H1 (cell line): ENCODE measurements at regions not wholly inside any gene's neighbourhood (a gene's known extent, or its start where the extent isn't known, plus 50 kb on each side); places are given as distances from the start of the nearest gene placed in this dataset.

Experiments
- TF ChIP-seq, protein P1 (sequence below): fragments of 300-600 bp; sonication (generic); IDR thresholded peaks from 2 replicates; pipeline ENCODE4 v1.7.1; 2012; ENCODE audit warnings: low read length, moderate library complexity, mild to moderate bottlenecking, inconsistent platforms; ENCODE audit not compliant: insufficient replicate concordance

DNA sequence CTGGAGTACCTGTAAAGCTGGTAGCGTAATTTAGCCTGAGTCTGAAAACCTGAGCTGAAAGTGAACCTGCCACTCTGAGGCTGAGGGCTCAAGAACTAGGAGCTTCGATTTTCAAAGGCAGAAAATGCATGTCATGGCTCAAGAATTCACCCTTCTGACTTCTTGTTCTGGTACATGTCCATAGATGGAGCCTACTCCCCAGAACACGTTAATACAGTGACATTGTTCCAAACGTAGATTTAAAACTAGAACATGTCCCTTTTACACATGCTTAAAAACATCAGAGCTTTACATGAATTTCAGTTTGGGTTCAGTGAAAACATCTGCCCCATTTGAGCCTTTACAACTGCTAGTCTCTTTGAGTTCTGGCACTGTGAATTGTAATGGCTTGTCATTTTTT lies 115.5 kb upstream of the WDR1 start (continued):
- TF ChIP-seq, protein P1, sequence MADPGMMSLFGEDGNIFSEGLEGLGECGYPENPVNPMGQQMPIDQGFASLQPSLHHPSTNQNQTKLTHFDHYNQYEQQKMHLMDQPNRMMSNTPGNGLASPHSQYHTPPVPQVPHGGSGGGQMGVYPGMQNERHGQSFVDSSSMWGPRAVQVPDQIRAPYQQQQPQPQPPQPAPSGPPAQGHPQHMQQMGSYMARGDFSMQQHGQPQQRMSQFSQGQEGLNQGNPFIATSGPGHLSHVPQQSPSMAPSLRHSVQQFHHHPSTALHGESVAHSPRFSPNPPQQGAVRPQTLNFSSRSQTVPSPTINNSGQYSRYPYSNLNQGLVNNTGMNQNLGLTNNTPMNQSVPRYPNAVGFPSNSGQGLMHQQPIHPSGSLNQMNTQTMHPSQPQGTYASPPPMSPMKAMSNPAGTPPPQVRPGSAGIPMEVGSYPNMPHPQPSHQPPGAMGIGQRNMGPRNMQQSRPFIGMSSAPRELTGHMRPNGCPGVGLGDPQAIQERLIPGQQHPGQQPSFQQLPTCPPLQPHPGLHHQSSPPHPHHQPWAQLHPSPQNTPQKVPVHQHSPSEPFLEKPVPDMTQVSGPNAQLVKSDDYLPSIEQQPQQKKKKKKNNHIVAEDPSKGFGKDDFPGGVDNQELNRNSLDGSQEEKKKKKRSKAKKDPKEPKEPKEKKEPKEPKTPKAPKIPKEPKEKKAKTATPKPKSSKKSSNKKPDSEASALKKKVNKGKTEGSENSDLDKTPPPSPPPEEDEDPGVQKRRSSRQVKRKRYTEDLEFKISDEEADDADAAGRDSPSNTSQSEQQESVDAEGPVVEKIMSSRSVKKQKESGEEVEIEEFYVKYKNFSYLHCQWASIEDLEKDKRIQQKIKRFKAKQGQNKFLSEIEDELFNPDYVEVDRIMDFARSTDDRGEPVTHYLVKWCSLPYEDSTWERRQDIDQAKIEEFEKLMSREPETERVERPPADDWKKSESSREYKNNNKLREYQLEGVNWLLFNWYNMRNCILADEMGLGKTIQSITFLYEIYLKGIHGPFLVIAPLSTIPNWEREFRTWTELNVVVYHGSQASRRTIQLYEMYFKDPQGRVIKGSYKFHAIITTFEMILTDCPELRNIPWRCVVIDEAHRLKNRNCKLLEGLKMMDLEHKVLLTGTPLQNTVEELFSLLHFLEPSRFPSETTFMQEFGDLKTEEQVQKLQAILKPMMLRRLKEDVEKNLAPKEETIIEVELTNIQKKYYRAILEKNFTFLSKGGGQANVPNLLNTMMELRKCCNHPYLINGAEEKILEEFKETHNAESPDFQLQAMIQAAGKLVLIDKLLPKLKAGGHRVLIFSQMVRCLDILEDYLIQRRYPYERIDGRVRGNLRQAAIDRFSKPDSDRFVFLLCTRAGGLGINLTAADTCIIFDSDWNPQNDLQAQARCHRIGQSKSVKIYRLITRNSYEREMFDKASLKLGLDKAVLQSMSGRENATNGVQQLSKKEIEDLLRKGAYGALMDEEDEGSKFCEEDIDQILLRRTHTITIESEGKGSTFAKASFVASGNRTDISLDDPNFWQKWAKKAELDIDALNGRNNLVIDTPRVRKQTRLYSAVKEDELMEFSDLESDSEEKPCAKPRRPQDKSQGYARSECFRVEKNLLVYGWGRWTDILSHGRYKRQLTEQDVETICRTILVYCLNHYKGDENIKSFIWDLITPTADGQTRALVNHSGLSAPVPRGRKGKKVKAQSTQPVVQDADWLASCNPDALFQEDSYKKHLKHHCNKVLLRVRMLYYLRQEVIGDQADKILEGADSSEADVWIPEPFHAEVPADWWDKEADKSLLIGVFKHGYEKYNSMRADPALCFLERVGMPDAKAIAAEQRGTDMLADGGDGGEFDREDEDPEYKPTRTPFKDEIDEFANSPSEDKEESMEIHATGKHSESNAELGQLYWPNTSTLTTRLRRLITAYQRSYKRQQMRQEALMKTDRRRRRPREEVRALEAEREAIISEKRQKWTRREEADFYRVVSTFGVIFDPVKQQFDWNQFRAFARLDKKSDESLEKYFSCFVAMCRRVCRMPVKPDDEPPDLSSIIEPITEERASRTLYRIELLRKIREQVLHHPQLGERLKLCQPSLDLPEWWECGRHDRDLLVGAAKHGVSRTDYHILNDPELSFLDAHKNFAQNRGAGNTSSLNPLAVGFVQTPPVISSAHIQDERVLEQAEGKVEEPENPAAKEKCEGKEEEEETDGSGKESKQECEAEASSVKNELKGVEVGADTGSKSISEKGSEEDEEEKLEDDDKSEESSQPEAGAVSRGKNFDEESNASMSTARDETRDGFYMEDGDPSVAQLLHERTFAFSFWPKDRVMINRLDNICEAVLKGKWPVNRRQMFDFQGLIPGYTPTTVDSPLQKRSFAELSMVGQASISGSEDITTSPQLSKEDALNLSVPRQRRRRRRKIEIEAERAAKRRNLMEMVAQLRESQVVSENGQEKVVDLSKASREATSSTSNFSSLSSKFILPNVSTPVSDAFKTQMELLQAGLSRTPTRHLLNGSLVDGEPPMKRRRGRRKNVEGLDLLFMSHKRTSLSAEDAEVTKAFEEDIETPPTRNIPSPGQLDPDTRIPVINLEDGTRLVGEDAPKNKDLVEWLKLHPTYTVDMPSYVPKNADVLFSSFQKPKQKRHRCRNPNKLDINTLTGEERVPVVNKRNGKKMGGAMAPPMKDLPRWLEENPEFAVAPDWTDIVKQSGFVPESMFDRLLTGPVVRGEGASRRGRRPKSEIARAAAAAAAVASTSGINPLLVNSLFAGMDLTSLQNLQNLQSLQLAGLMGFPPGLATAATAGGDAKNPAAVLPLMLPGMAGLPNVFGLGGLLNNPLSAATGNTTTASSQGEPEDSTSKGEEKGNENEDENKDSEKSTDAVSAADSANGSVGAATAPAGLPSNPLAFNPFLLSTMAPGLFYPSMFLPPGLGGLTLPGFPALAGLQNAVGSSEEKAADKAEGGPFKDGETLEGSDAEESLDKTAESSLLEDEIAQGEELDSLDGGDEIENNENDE: no peak
